Trophoblast cell (in vitro differentiated cells and primary cell): ENCODE measurements at regions not wholly inside any gene's neighbourhood (a gene's known extent, or its start where the extent isn't known, plus 50 kb on each side); places are given as distances from the start of the nearest gene placed in this dataset.

Experiments
- DNase-seq, 2 donors: peaks; one replicate each; pipeline ENCODE4 v3.0.0-alpha.2; 2016
- H2AFZ ChIP-seq: 2 replicates; pipeline ENCODE4 v1.6.1; 2013; ENCODE audit warnings: low read length, moderate library complexity, mild to moderate bottlenecking; ENCODE audit not compliant: insufficient read depth, poor library complexity
- H2AK5ac ChIP-seq: 2 replicates; pipeline ENCODE4 v1.6.1; 2013; ENCODE audit warnings: mild to moderate bottlenecking, low read length
- H2BK120ac ChIP-seq: 2 replicates; pipeline ENCODE4 v1.6.1; 2013; ENCODE audit warnings: low read length, mild to moderate bottlenecking, moderate library complexity; ENCODE audit not compliant: insufficient read depth, poor library complexity
- H2BK12ac ChIP-seq: 2 replicates; pipeline ENCODE4 v1.6.1; 2013; ENCODE audit warnings: mild to moderate bottlenecking, low read length, moderate library complexity
- H2BK5ac ChIP-seq: 2 replicates; pipeline ENCODE4 v1.6.1; 2013; ENCODE audit warnings: low read length, low read depth, moderate library complexity, mild to moderate bottlenecking; ENCODE audit not compliant: poor library complexity
- H3K14ac ChIP-seq: 2 replicates; pipeline ENCODE4 v1.6.1; 2013; ENCODE audit warnings: mild to moderate bottlenecking, low read length
- H3K18ac ChIP-seq: 2 replicates; pipeline ENCODE4 v1.6.1; 2013; ENCODE audit warnings: mild to moderate bottlenecking, low read length
- H3K23ac ChIP-seq: 2 replicates; pipeline ENCODE4 v1.6.1; 2013; ENCODE audit warnings: low read length
- H3K27ac ChIP-seq: 2 replicates; pipeline ENCODE4 v1.5.1; 2013; ENCODE audit warnings: low read depth, mild to moderate bottlenecking, inconsistent platforms, low read length, moderate library complexity
- H3K27me3 ChIP-seq: 2 replicates; pipeline ENCODE4 v1.6.1; 2013; ENCODE audit warnings: inconsistent platforms, mild to moderate bottlenecking, low read length, moderate library complexity; ENCODE audit not compliant: insufficient read depth
- H3K36me3 ChIP-seq, 2 experiments: 1 replicate in 1 of 2; 2 replicates in 1 of 2; pipeline ENCODE4 v1.6.1; 2013; ENCODE audit warnings: low read length in 2 of 2, mild to moderate bottlenecking in 2 of 2, moderate library complexity in 1 of 2; ENCODE audit not compliant: insufficient read depth in 2 of 2, control insufficient read depth in 1 of 2
- H3K4ac ChIP-seq: 2 replicates; pipeline ENCODE4 v1.6.1; 2013; ENCODE audit warnings: low read depth, mild to moderate bottlenecking, low read length, moderate library complexity
- H3K4me1 ChIP-seq, 2 experiments: 1 replicate in 1 of 2; 2 replicates in 1 of 2; pipeline ENCODE4 v1.6.1; 2013; ENCODE audit warnings: low read length in 2 of 2, mild to moderate bottlenecking in 2 of 2, moderate library complexity in 1 of 2; ENCODE audit not compliant: insufficient read depth in 2 of 2, control insufficient read depth in 1 of 2
- H3K4me2 ChIP-seq: 2 replicates; pipeline ENCODE4 v1.6.1; 2013; ENCODE audit warnings: inconsistent platforms, mild to moderate bottlenecking, low read length, moderate library complexity
- H3K4me3 ChIP-seq: 2 replicates; pipeline ENCODE4 v1.5.1; 2013; ENCODE audit warnings: mild to moderate bottlenecking, low read depth, low read length, inconsistent platforms
- H3K79me1 ChIP-seq: one replicate; pipeline ENCODE4 v1.6.1; 2013; ENCODE audit warnings: low read length
- H3K79me2 ChIP-seq: 2 replicates; pipeline ENCODE4 v1.6.1; 2013; ENCODE audit warnings: low read length, mild to moderate bottlenecking; ENCODE audit not compliant: control insufficient read depth, insufficient read depth, poor library complexity
- H3K9ac ChIP-seq: 2 replicates; pipeline ENCODE4 v1.6.1; 2013; ENCODE audit warnings: mild to moderate bottlenecking, low read length
- H3K9me3 ChIP-seq: 2 replicates; pipeline ENCODE4 v1.6.1; 2013; ENCODE audit warnings: low read depth, mild to moderate bottlenecking, control low read depth, inconsistent platforms, low read length; ENCODE audit not compliant: insufficient read depth
- H4K12ac ChIP-seq: 2 replicates; pipeline ENCODE4 v1.6.1; 2013; ENCODE audit warnings: low read depth, mild to moderate bottlenecking, low read length, moderate library complexity
- H4K8ac ChIP-seq: 2 replicates; pipeline ENCODE4 v1.6.1; 2013; ENCODE audit warnings: low read depth, mild to moderate bottlenecking, low read length, moderate library complexity
- H4K91ac ChIP-seq: one replicate; pipeline ENCODE4 v1.6.1; 2013; ENCODE audit warnings: low read depth, mild to moderate bottlenecking, low read length, moderate library complexity
- WGBS: extraction: QIAGEN DNeasy Blood & Tissue Kit; methylation state at CpG from one replicate; pipeline ENCODE4 v1.1.7; 2013; ENCODE audit warnings: missing lambda C conversion rate; ENCODE audit not compliant: insufficient read length, insufficient coverage; ENCODE audit errors: extremely low coverage; 5-methylcytosine and 5-hydroxymethylcytosine counted together

DNA sequence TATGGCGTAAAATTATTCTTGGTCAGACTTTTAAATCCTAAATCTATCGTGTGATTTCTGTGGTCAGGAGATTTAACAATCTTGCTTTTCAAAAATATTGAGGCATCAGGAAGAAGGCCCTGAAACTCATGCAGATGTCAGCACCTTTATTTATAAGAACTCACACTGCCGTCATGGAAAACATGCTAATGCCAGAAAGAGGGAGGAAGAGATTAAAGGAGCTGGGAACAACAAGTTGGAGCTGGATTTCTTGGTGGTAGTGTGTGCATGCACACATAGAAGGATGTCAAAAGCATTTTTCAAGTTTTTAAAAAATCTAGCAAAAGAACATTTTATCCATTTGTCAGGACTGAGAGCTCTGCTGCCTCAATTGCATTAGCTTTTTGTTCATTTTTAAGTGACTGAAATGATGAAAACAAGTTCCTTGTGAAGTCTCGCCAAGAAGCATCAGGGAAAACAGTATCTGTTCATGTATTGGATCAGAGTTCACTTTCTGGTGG, 342.5 kb downstream of the SPRY2 start:
- Histone ChIP-seq H2BK5ac (no peak overlapping the region), H3K14ac (no peak overlapping the region), H2BK120ac (no peak overlapping the region), H4K91ac (no peak overlapping the region), H3K4me3 (no peak overlapping the region), H3K27me3 (no peaks in the 10 kb centered on the region), H3K79me1 (no peaks in the 10 kb centered on the region), H3K18ac (no peak overlapping the region), H4K12ac (no peak overlapping the region), H3K9me3 (no peaks in the 10 kb centered on the region), H2BK12ac (no peak overlapping the region), H3K9ac (no peak overlapping the region), H3K79me2 (no peaks in the 10 kb centered on the region), H3K23ac (no peak overlapping the region), H3K4me1 (no peaks in the 10 kb centered on the region), H4K8ac (no peak overlapping the region), H3K36me3 (no peaks in the 10 kb centered on the region), H2AK5ac (no peak overlapping the region), H3K27ac (no peak overlapping the region), H3K4me2 (no peak overlapping the region), H2AFZ (no peak overlapping the region), H3K4ac (no peak overlapping the region)
- DNase-seq: no peak
- no CpG with 5 or more reads among the region's 4 CpGs for WGBS

DNA sequence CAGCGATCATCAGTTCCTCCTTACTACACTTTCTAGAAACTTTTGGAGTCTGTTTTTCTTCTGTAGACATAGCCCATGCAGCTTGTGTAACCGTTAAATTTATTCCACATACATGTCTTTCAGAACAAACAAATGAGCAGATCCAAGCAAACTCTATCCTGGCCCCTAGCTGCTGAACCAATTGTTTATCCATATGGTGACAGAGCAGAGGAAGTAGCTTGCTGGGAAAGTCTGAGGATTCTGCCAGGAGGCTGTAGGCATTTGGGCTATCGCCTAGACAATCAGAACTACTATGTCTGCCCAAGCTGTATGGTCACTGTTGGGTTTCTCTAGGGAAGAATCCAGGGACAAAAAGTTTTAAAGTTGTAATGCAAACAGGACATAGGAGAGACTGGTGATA, 343.7 kb downstream of the SPRY2 start:
- Histone ChIP-seq H3K9me3 (no peaks in the 10 kb centered on the region), H3K27ac (no peak overlapping the region), H3K27me3 (no peaks in the 10 kb centered on the region), H3K4me2 (no peak overlapping the region), H3K4me1 (no peaks in the 10 kb centered on the region), H3K79me2 (no peaks in the 10 kb centered on the region), H2AK5ac (no peak overlapping the region), H2BK12ac (no peak overlapping the region), H4K8ac (no peak overlapping the region), H3K36me3 (no peaks in the 10 kb centered on the region), H2BK120ac (no peak overlapping the region), H3K14ac (no peak overlapping the region), H3K4ac (no peak overlapping the region), H3K4me3 (no peak overlapping the region), H2AFZ (no peak overlapping the region), H3K9ac (no peak overlapping the region), H4K12ac (no peak overlapping the region), H2BK5ac (no peak overlapping the region), H3K23ac (no peak overlapping the region), H4K91ac (no peak overlapping the region), H3K18ac (no peak overlapping the region), H3K79me1 (no peaks in the 10 kb centered on the region)
- DNase-seq: no peak
- no CpG with 5 or more reads among the region's 3 CpGs for WGBS

GRCh38 chr13:79995334-79995733, 345.6 kb downstream of the SPRY2 start:
- Histone ChIP-seq H2AK5ac (no peak overlapping the region), H3K9ac (no peak overlapping the region), H3K27ac (no peak overlapping the region), H3K4ac (no peak overlapping the region), H3K23ac (no peak overlapping the region), H4K91ac (no peak overlapping the region), H2BK120ac (no peak overlapping the region), H4K8ac (no peak overlapping the region), H2AFZ (no peak overlapping the region), H3K4me1 (no peaks in the 10 kb centered on the region), H3K4me2 (no peak overlapping the region), H3K27me3 (no peaks in the 10 kb centered on the region), H4K12ac (no peak overlapping the region), H3K4me3 (no peak overlapping the region), H3K18ac (no peak overlapping the region), H3K36me3 (no peaks in the 10 kb centered on the region), H2BK12ac (no peak overlapping the region), H3K79me1 (no peaks in the 10 kb centered on the region), H2BK5ac (no peak overlapping the region), H3K14ac (no peak overlapping the region), H3K9me3 (no peaks in the 10 kb centered on the region), H3K79me2 (no peaks in the 10 kb centered on the region)
- no peak for DNase-seq

- H3K4me1 ChIP-seq: peaks cover 0 to 2% of the 10 kb centered on the region in 2 experiments
Measured at GRCh38 chr13:79992111-79992510, 348.8 kb downstream of the SPRY2 start.

More at GRCh38 chr13:79992111-79992510, 348.8 kb downstream of the SPRY2 start:
- no peak overlapping the region for H3K4me3 ChIP-seq
- H4K8ac ChIP-seq: no peak overlapping the region
- no peak overlapping the region for H3K4ac ChIP-seq
- H3K27me3 ChIP-seq: no peaks in the 10 kb centered on the region
- no peak for DNase-seq
- no peak overlapping the region for H3K14ac ChIP-seq
- H3K23ac ChIP-seq: no peak overlapping the region
- no peak overlapping the region for H2BK120ac ChIP-seq
- no peak overlapping the region for H2AK5ac ChIP-seq
- no peak overlapping the region for H2AFZ ChIP-seq
- H3K9ac ChIP-seq: no peak overlapping the region
- H4K12ac ChIP-seq: no peak overlapping the region
- H3K36me3 ChIP-seq: no peaks in the 10 kb centered on the region
- no peak overlapping the region for H2BK12ac ChIP-seq
- no peak overlapping the region for H3K18ac ChIP-seq
- no peaks in the 10 kb centered on the region for H3K9me3 ChIP-seq
- no CpG with 5 or more reads among the region's 1 CpG for WGBS
- no peak overlapping the region for H4K91ac ChIP-seq
- H3K4me2 ChIP-seq: no peak overlapping the region
- no peaks in the 10 kb centered on the region for H3K79me2 ChIP-seq
- H3K27ac ChIP-seq: no peak overlapping the region
- no peak overlapping the region for H2BK5ac ChIP-seq
- no peaks in the 10 kb centered on the region for H3K79me1 ChIP-seq
